Esophagus squamous epithelium (tissue), 5 donors: ENCODE measurements at regions not wholly inside any gene's neighbourhood (a gene's known extent, or its start where the extent isn't known, plus 50 kb on each side); places are given as distances from the start of the nearest gene placed in this dataset.
A peak's percentile ranks its signal among the peaks of the same experiment; 100 is the strongest.

ENCODE experiments used
- DNase-seq: peaks from one replicate; lab custom pipeline; 2025; lab: John Stamatoyannopoulos, UW
- H3K27ac ChIP-seq, 4 donors: fragments of 200-600 bp; sonication (generic); one replicate each; pipeline ENCODE4 v1.5.1; 2016 to 2019; ENCODE audit warnings: mild to moderate bottlenecking in 1 of 4
- H3K27me3 ChIP-seq, 4 donors: fragments of 200-600 bp; sonication (generic); 1 replicate in 3 of 4; 2 replicates in 1 of 4; pipeline versions ENCODE4 v1.5.1 to v1.6.0; 2017 to 2021; ENCODE audit warnings: antibody characterized with exemption in 1 of 4
- H3K36me3 ChIP-seq, 3 donors: fragments of 200-600 bp; sonication (generic); one replicate each; pipeline ENCODE4 v1.5.1; 2016 to 2019
- H3K4me1 ChIP-seq, 3 donors: fragments of 200-600 bp; sonication (generic); one replicate each; pipeline ENCODE4 v1.5.1; 2017 to 2019
- H3K4me3 ChIP-seq, 4 donors: fragments of 200-600 bp; sonication (generic); 1 replicate in 3 of 4; 2 replicates in 1 of 4; pipeline ENCODE4 v1.5.1; 2016 to 2019; ENCODE audit warnings: mild to moderate bottlenecking in 2 of 4, moderate library complexity in 1 of 4
- H3K9me3 ChIP-seq, 3 donors: fragments of 200-600 bp; sonication (generic); one replicate each; pipeline ENCODE4 v1.5.1; 2016 to 2019
- CTCF ChIP-seq, 6 experiments: fragments of 450-650 bp in 4 of 6; fragments of 200-600 bp in 2 of 6; sonication (generic) in 2 of 6; IDR thresholded peaks; one replicate each; pipeline ENCODE4 v1.5.1; 2016 to 2019; ENCODE audit warnings: antibody characterized with exemption in 6 of 6, mild to moderate bottlenecking in 4 of 6, moderate library complexity in 4 of 6
- POLR2A ChIP-seq, 4 donors: fragments of 450-650 bp; IDR thresholded peaks; one replicate each; pipeline ENCODE4 v1.6.1; 2017; ENCODE audit warnings: antibody characterized with exemption in 4 of 4, mild to moderate bottlenecking in 4 of 4, moderate library complexity in 3 of 4
- WGBS, 2 donors: methylation state at CpG; one replicate each; pipeline ENCODE4 v1.1.5; 2018; 5-methylcytosine and 5-hydroxymethylcytosine counted together
- intact Hi-C: fragments of 100-400 bp; cut with DNase I; formaldehyde crosslinking; loops from one replicate; pipeline ENCODE4 v1.15.0; 2022
- donor health status: DM: yes; HTN: yes; CAD: no.

- Histone ChIP-seq H3K27me3 (peaks cover 0 to 10% (median 0%) of the 10 kb centered on the region in 4 donors), H3K4me1 (no peaks in the 10 kb centered on the region), H3K36me3 (no peaks in the 10 kb centered on the region), H3K9me3 (no peaks in the 10 kb centered on the region), H3K27ac (no peak overlapping the region), H3K4me3 (no peak overlapping the region)
- no peak for TF ChIP-seq CTCF (IDR thresholded peaks at IDR 0.05)
- TF ChIP-seq POLR2A (IDR thresholded peaks at IDR 0.05) = no peak
- WGBS, 2 donors = 63 to 73% methylated on average over 6 to 7 of the region's 7 CpGs
- intact Hi-C loops = no loop called here
- DNase-seq = no peak
Observed at GRCh38 chr16:65713181-65713808, 591.4 kb upstream of the CDH11 start.

- DNase-seq = no peak
- Histone ChIP-seq H3K4me1 (no peaks in the 10 kb centered on the region), H3K9me3 (no peaks in the 10 kb centered on the region), H3K27ac (no peak overlapping the region), H3K27me3 (peaks cover 0 to 6% (median 0%) of the 10 kb centered on the region in 4 donors), H3K36me3 (no peaks in the 10 kb centered on the region), H3K4me3 (no peak overlapping the region)
- intact Hi-C loops = no loop called here
- no peak for TF ChIP-seq CTCF (IDR thresholded peaks at IDR 0.05)
- WGBS, 2 donors = 85 to 89% methylated on average over 8 of the region's 8 CpGs
Observed at GRCh38 chr16:65710107-65710506, 588.2 kb upstream of the CDH11 start.

GRCh38 chr16:65704866-65705265 lies 583.0 kb upstream of the CDH11 start:
- Histone ChIP-seq H3K4me1 (no peaks in the 10 kb centered on the region), H3K27ac (no peak overlapping the region), H3K36me3 (no peaks in the 10 kb centered on the region), H3K27me3 (no peaks in the 10 kb centered on the region), H3K9me3 (no peaks in the 10 kb centered on the region), H3K4me3 (no peak overlapping the region)
- intact Hi-C loops = no loop called here
- DNase-seq = no peak
- TF ChIP-seq CTCF (IDR thresholded peaks at IDR 0.05) (peak in 2 of 6 experiments; percentile 15 to 46), POLR2A (IDR thresholded peaks at IDR 0.05) (no peak)

- WGBS, 2 donors = 80 to 86% methylated on average over 8 of the region's 8 CpGs
- intact Hi-C loops = no loop called here
Observed at GRCh38 chr16:65702707-65703402, 581.0 kb upstream of the CDH11 start.

More at GRCh38 chr16:65702707-65703402, 581.0 kb upstream of the CDH11 start:
- no peaks in the 10 kb centered on the region for H3K36me3 ChIP-seq
- no peak for DNase-seq
- H3K4me1 ChIP-seq = no peaks in the 10 kb centered on the region
- no peak overlapping the region for H3K27ac ChIP-seq
- no peaks in the 10 kb centered on the region for H3K9me3 ChIP-seq
- TF ChIP-seq CTCF (IDR thresholded peaks at IDR 0.05) (no peak), POLR2A (IDR thresholded peaks at IDR 0.05) (no peak)
- no peaks in the 10 kb centered on the region for H3K27me3 ChIP-seq
- no peak overlapping the region for H3K4me3 ChIP-seq
